Mucosa of descending colon (tissue), 3 donors: ENCODE measurements at regions not wholly inside any gene's neighbourhood (a gene's known extent, or its start where the extent isn't known, plus 50 kb on each side); places are given as distances from the start of the nearest gene placed in this dataset.
A peak's percentile ranks its signal among the peaks of the same experiment; 100 is the strongest.

Source experiments
- ATAC-seq: fragments of 200-7000 bp; cut with Tn5 transposase; one replicate; pipeline ENCODE4 v1.9.1; 2020; ENCODE audit warnings: mild to moderate bottlenecking, moderate library complexity
- DNase-seq, 3 donors: peaks; one replicate each; pipeline ENCODE4 v3.0.0-alpha.2; 2020
- H3K36me3 ChIP-seq: fragments of 200-600 bp; one replicate; pipeline ENCODE4 v1.8.0; 2021; ENCODE audit warnings: low read depth, mild to moderate bottlenecking
- H3K4me1 ChIP-seq: fragments of 200-600 bp; one replicate; pipeline ENCODE4 v1.8.0; 2021; ENCODE audit warnings: low read depth, mild to moderate bottlenecking
- H3K4me3 ChIP-seq: fragments of 200-600 bp; one replicate; pipeline ENCODE4 v1.8.0; 2021; ENCODE audit warnings: mild to moderate bottlenecking
- H3K9me3 ChIP-seq: fragments of 200-600 bp; one replicate; pipeline ENCODE4 v1.8.0; 2021; ENCODE audit warnings: mild to moderate bottlenecking
- CTCF ChIP-seq: fragments of 200-600 bp; IDR thresholded peaks from one replicate; pipeline ENCODE4 v1.8.0; 2022; ENCODE audit warnings: antibody characterized with exemption, mild to moderate bottlenecking
- intact Hi-C, 2 donors: fragments of 100-400 bp; cut with DNase I in 1 of 2; cut with micrococcal nuclease in 1 of 2; formaldehyde crosslinking; loops; one replicate each; pipeline versions ENCODE4 v1.11.0 to v1.11.1; 2022; cut with DNase I, micrococcal nuclease
- donor health status: DM: no; HTN: no; CAD: no; lungs with moderate emphysema.
- donor health status: DM: no; HTN: no; CAD: no.
- donor health status: DM: no; HTN: yes; CAD: no.

- DNase-seq, result peak in 1 of 3 donors; percentile 12
- Histone ChIP-seq H3K4me3 (no peak overlapping the region), H3K4me1 (no peaks in the 10 kb centered on the region), H3K9me3 (no peaks in the 10 kb centered on the region), H3K36me3 (no peaks in the 10 kb centered on the region)
- intact Hi-C loops, result no loop called here
- no peak for ATAC-seq
- no peak for TF ChIP-seq CTCF
Observed at GRCh38 chr6:96468681-96469224, 52.9 kb upstream of the UFL1 start.

GRCh38 chr6:96469312-96469711, 52.3 kb upstream of the UFL1 start:
- no peaks in the 10 kb centered on the region for H3K36me3 ChIP-seq
- intact Hi-C loops, result no loop called here
- no peaks in the 10 kb centered on the region for H3K4me1 ChIP-seq
- no peak for TF ChIP-seq CTCF
- DNase-seq (no peak), ATAC-seq (no peak)
- no peak overlapping the region for H3K4me3 ChIP-seq
- no peaks in the 10 kb centered on the region for H3K9me3 ChIP-seq

- Histone ChIP-seq H3K4me1 (no peaks in the 10 kb centered on the region), H3K9me3 (no peaks in the 10 kb centered on the region), H3K4me3 (no peak overlapping the region), H3K36me3 (no peaks in the 10 kb centered on the region)
- ATAC-seq, result no peak
- intact Hi-C loops, result no loop called here
- no peak for DNase-seq
- TF ChIP-seq CTCF, result no peak
Observed at GRCh38 chr6:96470296-96470695, 51.3 kb upstream of the UFL1 start.
